MCF 10A (cell line): ENCODE measurements at regions not wholly inside any gene's neighbourhood (a gene's known extent, or its start where the extent isn't known, plus 50 kb on each side); places are given as distances from the start of the nearest gene placed in this dataset.

Experiments used
- BruUV-seq: library from RNA; stranded (reverse); fragments of 400-500 nt; replicated peaks from 2 replicates; lab custom pipeline; 2021; lab: Mats Ljungman, UMichigan
- CTCF ChIA-PET: fragments of 300-600 bp; sonication (Branson Sonifier 250); formaldehyde crosslinking; extraction: SDS; loops from one replicate; lab custom pipeline; 2021; ENCODE audit warnings: antibody characterized with exemption, inconsistent platforms; lab: Yijun Ruan, JAX
- POLR2A ChIA-PET: fragments of 300-600, 350-650 bp; sonication (Branson Sonifier 250); formaldehyde crosslinking; extraction: SDS; loops from one replicate; lab custom pipeline; 2020; ENCODE audit warnings: antibody characterized with exemption, inconsistent platforms; lab: Yijun Ruan, JAX
- DNase-seq: peaks from one replicate; pipeline ENCODE4 v3.0.0-alpha.2; 2018; ENCODE audit not compliant: unreplicated experiment
- H3K27ac Mint-ChIP-seq: one replicate; pipeline ENCODE4 v1.8.0; 2022; ENCODE audit warnings: mild to moderate bottlenecking, low read depth, mixed read lengths; ENCODE audit not compliant: unreplicated experiment
- H3K27me3 Mint-ChIP-seq: one replicate; pipeline ENCODE4 v1.8.0; 2022; ENCODE audit warnings: mixed read lengths; ENCODE audit not compliant: insufficient read depth, unreplicated experiment
- H3K36me3 Mint-ChIP-seq: one replicate; pipeline ENCODE4 v1.8.0; 2022; ENCODE audit warnings: mild to moderate bottlenecking, moderate library complexity, mixed read lengths; ENCODE audit not compliant: insufficient read depth, unreplicated experiment
- H3K4me1 Mint-ChIP-seq: one replicate; pipeline ENCODE4 v1.8.0; 2022; ENCODE audit warnings: mixed read lengths; ENCODE audit not compliant: insufficient read depth, unreplicated experiment
- H3K4me3 Mint-ChIP-seq: one replicate; pipeline ENCODE4 v1.8.0; 2022; ENCODE audit warnings: mild to moderate bottlenecking, moderate library complexity, mixed read lengths; ENCODE audit not compliant: unreplicated experiment
- H3K9me3 Mint-ChIP-seq: one replicate; pipeline ENCODE4 v1.8.0; 2022; ENCODE audit warnings: mixed read lengths; ENCODE audit not compliant: unreplicated experiment
- intact Hi-C: fragments of 100-400 bp; cut with micrococcal nuclease; formaldehyde crosslinking; loops from 2 replicates; pipeline ENCODE4 v1.14.1; 2022
- TF ChIP-seq, protein P1 (sequence below): fragments of 200-600 bp; IDR thresholded peaks from one replicate; pipeline ENCODE4 v1.8.0; 2022; ENCODE audit warnings: antibody characterized with exemption, mild to moderate bottlenecking; ENCODE audit not compliant: unreplicated experiment

DNA sequence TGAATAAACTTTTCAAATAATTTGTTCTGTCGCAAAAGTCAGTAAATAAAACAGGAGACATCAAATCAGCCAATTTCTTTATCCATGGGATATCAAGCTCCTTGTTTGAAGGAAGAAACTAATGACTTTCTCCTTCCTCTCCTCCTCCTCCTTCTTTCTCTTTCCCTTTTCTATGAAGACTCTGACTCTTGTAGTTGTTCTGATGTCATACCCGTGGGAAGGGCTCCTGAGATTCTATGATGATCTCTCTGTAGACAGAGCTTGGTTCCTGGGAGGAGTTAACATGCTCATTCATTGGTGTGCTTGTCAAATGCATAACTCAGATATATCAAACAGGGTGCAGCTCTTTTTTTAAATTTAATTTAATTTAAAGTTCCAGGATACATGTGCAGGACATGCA, 118.7 kb upstream of the KCTD1 start:
- no peaks in the 10 kb centered on the region for H3K36me3 Mint-ChIP-seq
- ChIA-PET POLR2A (interaction anchor here (1.1 to 2.3 kb wide), 2 partner anchors 10 to 19 kb away, joined by 3 to 7 read pairs; no protein-coding TSS in a partner anchor), CTCF (interaction anchor here (0.7 kb wide), 1 partner anchor 35 kb away, joined by 3 read pairs; no protein-coding TSS in a partner anchor)
- no peak for DNase-seq
- no TSS peak for BruUV-seq
- H3K4me1 Mint-ChIP-seq: no peaks in the 10 kb centered on the region
- H3K27ac Mint-ChIP-seq: no peak overlapping the region
- H3K9me3 Mint-ChIP-seq: no peaks in the 10 kb centered on the region
- TF ChIP-seq, protein P1, sequence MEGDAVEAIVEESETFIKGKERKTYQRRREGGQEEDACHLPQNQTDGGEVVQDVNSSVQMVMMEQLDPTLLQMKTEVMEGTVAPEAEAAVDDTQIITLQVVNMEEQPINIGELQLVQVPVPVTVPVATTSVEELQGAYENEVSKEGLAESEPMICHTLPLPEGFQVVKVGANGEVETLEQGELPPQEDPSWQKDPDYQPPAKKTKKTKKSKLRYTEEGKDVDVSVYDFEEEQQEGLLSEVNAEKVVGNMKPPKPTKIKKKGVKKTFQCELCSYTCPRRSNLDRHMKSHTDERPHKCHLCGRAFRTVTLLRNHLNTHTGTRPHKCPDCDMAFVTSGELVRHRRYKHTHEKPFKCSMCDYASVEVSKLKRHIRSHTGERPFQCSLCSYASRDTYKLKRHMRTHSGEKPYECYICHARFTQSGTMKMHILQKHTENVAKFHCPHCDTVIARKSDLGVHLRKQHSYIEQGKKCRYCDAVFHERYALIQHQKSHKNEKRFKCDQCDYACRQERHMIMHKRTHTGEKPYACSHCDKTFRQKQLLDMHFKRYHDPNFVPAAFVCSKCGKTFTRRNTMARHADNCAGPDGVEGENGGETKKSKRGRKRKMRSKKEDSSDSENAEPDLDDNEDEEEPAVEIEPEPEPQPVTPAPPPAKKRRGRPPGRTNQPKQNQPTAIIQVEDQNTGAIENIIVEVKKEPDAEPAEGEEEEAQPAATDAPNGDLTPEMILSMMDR: no peak
- no peak overlapping the region for H3K4me3 Mint-ChIP-seq
- peaks cover 42% of the 10 kb centered on the region for H3K27me3 Mint-ChIP-seq
- intact Hi-C loops: no loop called here

DNA sequence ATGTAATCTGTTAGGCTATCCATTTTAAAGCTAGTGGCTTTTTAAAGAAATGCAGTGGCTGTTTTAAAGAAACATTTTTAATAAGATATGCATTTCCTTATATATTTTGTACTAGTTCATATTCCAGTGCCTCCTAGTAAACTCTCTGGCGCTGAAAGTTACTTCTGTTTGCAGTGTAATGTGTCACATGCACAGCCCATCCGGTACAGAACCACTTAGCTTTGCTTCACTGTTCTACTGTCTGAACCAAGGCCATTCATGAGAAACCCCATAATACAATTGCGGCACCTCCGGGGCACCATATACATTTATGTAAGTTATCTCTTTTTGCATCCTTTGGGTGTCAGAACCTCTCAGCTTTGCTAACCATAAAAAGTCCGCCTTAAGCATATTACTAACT, 114.6 kb upstream of the KCTD1 start:
- no peaks in the 10 kb centered on the region for H3K9me3 Mint-ChIP-seq
- DNase-seq: no peak
- no TSS peak for BruUV-seq
- TF ChIP-seq, protein P1: no peak
- no peak overlapping the region for H3K27ac Mint-ChIP-seq
- H3K36me3 Mint-ChIP-seq: no peaks in the 10 kb centered on the region
- H3K4me3 Mint-ChIP-seq: no peak overlapping the region
- ChIA-PET POLR2A (interaction anchor here (1.6 kb wide), 1 partner anchor 83 kb away, joined by 4 read pairs; no protein-coding TSS in a partner anchor), CTCF (interaction anchor here (0.6 to 1.4 kb wide), 3 partner anchors 18 to 343 kb away, joined by 3 read pairs; no protein-coding TSS in a partner anchor)
- intact Hi-C loops: no loop called here
- H3K4me1 Mint-ChIP-seq: peaks cover 7% of the 10 kb centered on the region
- H3K27me3 Mint-ChIP-seq: peaks cover 42% of the 10 kb centered on the region

DNA sequence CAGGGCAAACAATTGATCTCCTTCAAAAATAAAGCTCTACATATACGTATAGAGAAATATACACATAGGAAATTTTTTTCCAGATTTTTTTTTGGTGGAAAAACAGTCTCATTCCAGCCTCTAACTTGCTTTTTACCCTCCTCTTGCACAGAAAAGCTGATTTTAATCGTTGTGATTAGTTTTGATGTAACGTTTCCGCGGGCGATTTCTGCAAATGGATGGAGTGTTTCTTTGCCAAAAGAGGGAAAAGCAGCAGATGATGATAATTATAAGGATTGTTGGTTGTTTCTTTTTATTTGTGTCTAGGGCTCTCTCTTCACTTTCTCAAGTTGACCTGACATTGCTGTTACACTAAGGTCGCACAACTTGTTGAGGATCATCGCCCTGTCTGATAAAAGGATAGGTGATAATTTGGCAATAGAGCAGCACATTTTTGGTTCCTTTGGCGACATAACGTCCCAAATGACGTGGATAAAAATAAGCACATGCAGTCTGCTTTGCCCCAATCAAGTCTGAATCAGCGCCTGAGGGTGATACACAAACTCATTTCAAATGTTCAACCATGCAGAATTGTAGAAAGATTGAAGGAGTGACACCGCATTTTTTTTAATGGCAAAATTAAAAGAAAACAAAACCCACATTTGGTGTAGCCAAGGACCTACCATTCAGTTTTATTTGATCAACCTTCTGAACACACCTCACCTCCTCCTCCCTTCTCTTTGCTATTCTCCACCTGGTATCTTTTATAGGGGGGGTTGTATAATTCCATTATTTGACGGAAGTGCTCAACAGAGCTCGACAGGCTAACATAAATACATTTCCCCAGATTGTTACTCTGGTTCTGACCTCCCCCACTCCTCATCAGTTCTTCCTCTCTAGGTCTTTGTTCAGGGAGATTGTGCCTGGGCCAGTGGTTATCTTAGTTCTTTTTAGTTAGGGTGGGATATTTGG, 109.6 kb upstream of the KCTD1 start:
- POLR2A ChIA-PET: interaction anchor here (0.6 to 2.3 kb wide), 23 partner anchors 9 to 335 kb away, joined by 3 to 28 read pairs (median 5); partner anchors contain the start of gene KCTD1
- TF ChIP-seq, protein P1: no peak
- no peaks in the 10 kb centered on the region for H3K36me3 Mint-ChIP-seq
- peaks cover 14% of the 10 kb centered on the region for H3K4me1 Mint-ChIP-seq
- DNase-seq: peak; percentile 1
- H3K27ac Mint-ChIP-seq: peak overlapping the region; percentile 94
- H3K27me3 Mint-ChIP-seq: no peaks in the 10 kb centered on the region
- no peaks in the 10 kb centered on the region for H3K9me3 Mint-ChIP-seq
- CTCF ChIA-PET: interaction anchor here (0.6 to 3.0 kb wide), 12 partner anchors 11 to 348 kb away, joined by 3 to 11 read pairs (median 4); no protein-coding TSS in a partner anchor
- no TSS peak for BruUV-seq
- peak overlapping the region; percentile 99 for H3K4me3 Mint-ChIP-seq
- intact Hi-C loops: loop anchor here (1.0 to 10.0 kb wide), 2 partner anchors 113 to 307 kb away; no protein-coding TSS in a partner anchor
